ENCODE measurements at regions not wholly inside any gene's neighbourhood (a gene's known extent, or its start where the extent isn't known, plus 50 kb on each side); places are given as distances from the start of the nearest gene placed in this dataset.

DNA sequence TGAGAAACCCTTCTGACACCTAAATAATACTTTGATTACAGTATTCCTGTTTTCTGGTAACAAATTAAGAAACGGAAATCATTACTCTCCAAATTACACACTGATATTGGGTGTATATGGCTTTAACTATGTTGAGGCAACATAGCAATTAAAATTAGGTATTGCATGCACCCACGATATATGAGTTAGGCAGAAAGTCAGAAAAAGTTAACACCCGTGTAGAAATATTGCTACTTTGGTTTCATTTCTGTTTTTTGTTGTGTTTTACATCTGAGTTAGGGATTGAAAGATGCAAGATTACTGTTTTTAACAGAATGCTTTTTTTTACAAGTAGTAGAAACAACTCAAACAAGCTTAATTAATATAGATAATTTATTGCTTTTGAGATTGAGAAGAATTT, 327.8 kb downstream of the GBE1 start:
- no peak for TF ChIP-seq POLR2A (IDR thresholded peaks at IDR 0.05)
- TF ChIP-seq, protein P1, sequence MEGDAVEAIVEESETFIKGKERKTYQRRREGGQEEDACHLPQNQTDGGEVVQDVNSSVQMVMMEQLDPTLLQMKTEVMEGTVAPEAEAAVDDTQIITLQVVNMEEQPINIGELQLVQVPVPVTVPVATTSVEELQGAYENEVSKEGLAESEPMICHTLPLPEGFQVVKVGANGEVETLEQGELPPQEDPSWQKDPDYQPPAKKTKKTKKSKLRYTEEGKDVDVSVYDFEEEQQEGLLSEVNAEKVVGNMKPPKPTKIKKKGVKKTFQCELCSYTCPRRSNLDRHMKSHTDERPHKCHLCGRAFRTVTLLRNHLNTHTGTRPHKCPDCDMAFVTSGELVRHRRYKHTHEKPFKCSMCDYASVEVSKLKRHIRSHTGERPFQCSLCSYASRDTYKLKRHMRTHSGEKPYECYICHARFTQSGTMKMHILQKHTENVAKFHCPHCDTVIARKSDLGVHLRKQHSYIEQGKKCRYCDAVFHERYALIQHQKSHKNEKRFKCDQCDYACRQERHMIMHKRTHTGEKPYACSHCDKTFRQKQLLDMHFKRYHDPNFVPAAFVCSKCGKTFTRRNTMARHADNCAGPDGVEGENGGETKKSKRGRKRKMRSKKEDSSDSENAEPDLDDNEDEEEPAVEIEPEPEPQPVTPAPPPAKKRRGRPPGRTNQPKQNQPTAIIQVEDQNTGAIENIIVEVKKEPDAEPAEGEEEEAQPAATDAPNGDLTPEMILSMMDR (IDR thresholded peaks at IDR 0.05): no peak

Data from esophagus squamous epithelium (tissue), 4 donors.